ENCODE measurements at regions not wholly inside any gene's neighbourhood (a gene's known extent, or its start where the extent isn't known, plus 50 kb on each side); places are given as distances from the start of the nearest gene placed in this dataset.
"Not testable (repeated sequence)": the region's sequence is repeated elsewhere in the genome, so short reads cannot be mapped to it uniquely, and the experiment has no call there.

GRCh38 chr11:129747071-129747470 lies 68.6 kb upstream of the TMEM45B start:
- Mint-ChIP-seq H3K27ac (no peak overlapping the region), H3K36me3 (ENCODE audit: low read depth) (no peaks in the 10 kb centered on the region), H3K4me3 (no peak overlapping the region), H3K27me3 (peaks cover 38% of the 10 kb centered on the region), H3K4me1 (ENCODE audit: low read depth) (peaks cover 9% of the 10 kb centered on the region), H3K9me3 (no peaks in the 10 kb centered on the region)
- intact Hi-C loops (cut with micrococcal nuclease), result loop anchor here (10.0 kb wide), 1 partner anchor 1512 kb away; no protein-coding TSS in a partner anchor

GRCh38 chr11:129749141-129749540 lies 66.5 kb upstream of the TMEM45B start:
- H3K27me3 Mint-ChIP-seq, result peaks cover 44% of the 10 kb centered on the region
- H3K9me3 Mint-ChIP-seq, result no peaks in the 10 kb centered on the region

GRCh38 chr11:129750343-129751292 lies 65.0 kb upstream of the TMEM45B start:
- intact Hi-C loops (cut with micrococcal nuclease), result loop anchor here (1.0 to 5.0 kb wide), 3 partner anchors 386 to 633 kb away; no protein-coding TSS in a partner anchor
- no peaks in the 10 kb centered on the region for H3K36me3 Mint-ChIP-seq (ENCODE audit: low read depth)
- H3K9me3 Mint-ChIP-seq, result no peaks in the 10 kb centered on the region

More at GRCh38 chr11:129749141-129749540, 66.5 kb upstream of the TMEM45B start:
- no peak overlapping the region for H3K4me3 Mint-ChIP-seq
- H3K4me1 Mint-ChIP-seq (ENCODE audit: low read depth), result peaks cover 9% of the 10 kb centered on the region
- intact Hi-C loops (cut with micrococcal nuclease), result loop anchor here (10.0 kb wide), 1 partner anchor 1514 kb away; no protein-coding TSS in a partner anchor
- H3K27ac Mint-ChIP-seq, result no peak overlapping the region
- no peaks in the 10 kb centered on the region for H3K36me3 Mint-ChIP-seq (ENCODE audit: low read depth)

DNA sequence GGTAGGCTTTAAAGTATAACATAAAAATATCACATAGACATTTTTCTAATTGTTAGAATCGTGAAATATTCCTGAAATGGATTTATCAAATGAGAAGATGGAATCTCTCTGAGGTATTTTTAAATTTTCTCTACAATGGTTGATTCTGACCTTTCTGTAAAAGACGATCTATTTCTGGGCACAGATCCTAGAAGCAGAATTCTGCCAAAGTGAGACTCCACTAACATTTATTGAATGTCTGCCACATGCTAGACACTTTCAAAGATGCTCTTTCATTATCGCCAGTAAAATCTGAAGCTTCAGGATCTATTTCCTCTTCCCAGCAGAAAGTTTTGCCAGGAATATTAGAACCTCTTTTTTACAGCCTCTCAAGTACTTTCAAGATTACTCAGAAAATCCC lies 64.1 kb upstream of the TMEM45B start:
- H3K4me1 Mint-ChIP-seq (ENCODE audit: low read depth), result peaks cover 9% of the 10 kb centered on the region
- H3K27me3 Mint-ChIP-seq, result peaks cover 58% of the 10 kb centered on the region
- H3K27ac Mint-ChIP-seq, result no peak overlapping the region
- intact Hi-C loops (cut with micrococcal nuclease), result loop anchor here (1.0 to 5.0 kb wide), 3 partner anchors 387 to 634 kb away; no protein-coding TSS in a partner anchor
- no peak overlapping the region for H3K4me3 Mint-ChIP-seq
- no peaks in the 10 kb centered on the region for H3K36me3 Mint-ChIP-seq (ENCODE audit: low read depth)
- H3K9me3 Mint-ChIP-seq, result no peaks in the 10 kb centered on the region

More at GRCh38 chr11:129750343-129751292, 65.0 kb upstream of the TMEM45B start:
- Mint-ChIP-seq H3K4me1 (ENCODE audit: low read depth) (peaks cover 9% of the 10 kb centered on the region), H3K27me3 (peaks cover 55% of the 10 kb centered on the region), H3K4me3 (peak overlapping the region; percentile 64), H3K27ac (no peak overlapping the region)

DNA sequence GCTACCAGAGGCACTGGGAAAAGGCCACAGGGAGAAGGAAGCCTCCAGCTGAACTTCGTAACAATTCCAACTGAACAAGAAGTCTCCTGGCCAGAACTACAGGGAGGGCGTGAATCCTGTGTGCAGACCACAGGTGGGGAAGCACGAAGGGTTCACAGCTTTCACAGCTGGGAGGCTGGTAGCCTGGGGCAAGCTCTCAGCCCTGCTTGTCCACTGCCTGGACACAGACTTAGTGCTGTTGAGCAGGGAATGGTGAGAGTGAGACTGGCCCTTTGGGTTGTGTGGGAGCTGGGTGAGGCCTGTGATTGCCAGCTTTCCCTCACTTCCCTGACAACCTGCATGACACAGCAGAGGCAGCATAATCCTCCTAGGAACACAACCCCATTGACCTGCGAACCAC lies 52.1 kb upstream of the TMEM45B start:
- H3K36me3 Mint-ChIP-seq (ENCODE audit: low read depth); H3K4me3 Mint-ChIP-seq; H3K27ac Mint-ChIP-seq; H3K4me1 Mint-ChIP-seq (ENCODE audit: low read depth); H3K9me3 Mint-ChIP-seq; intact Hi-C loops (cut with micrococcal nuclease): not testable (repeated sequence)
- peaks cover 21% of the 10 kb centered on the region for H3K27me3 Mint-ChIP-seq

GRCh38 chr11:129764204-129764603 lies 51.4 kb upstream of the TMEM45B start:
- H3K27ac Mint-ChIP-seq; H3K4me1 Mint-ChIP-seq (ENCODE audit: low read depth); H3K4me3 Mint-ChIP-seq; intact Hi-C loops (cut with micrococcal nuclease); H3K36me3 Mint-ChIP-seq (ENCODE audit: low read depth); H3K9me3 Mint-ChIP-seq: not testable (repeated sequence)
- peaks cover 20% of the 10 kb centered on the region for H3K27me3 Mint-ChIP-seq

Measured in dendritic cell treated with granulocyte-macrophage colony-stimulating factor and Interleukin-4, amounts not matched to agents 40 ng/mL and 50 ng/mL, for 4 days (primary cell).